HG03175 (cell line): ENCODE measurements at regions not wholly inside any gene's neighbourhood (a gene's known extent, or its start where the extent isn't known, plus 50 kb on each side); places are given as distances from the start of the nearest gene placed in this dataset.

Experiments
- ATAC-seq: cut with Tn5 transposase; IDR thresholded peaks from one replicate; pipeline ENCODE4 v1.9.1; 2021; ENCODE audit warnings: mild to moderate bottlenecking, moderate library complexity; ENCODE audit not compliant: unreplicated experiment

- ATAC-seq: no peak
Measured at GRCh38 chr2:139963863-139964355, 1183.7 kb upstream of the NXPH2 start.

DNA sequence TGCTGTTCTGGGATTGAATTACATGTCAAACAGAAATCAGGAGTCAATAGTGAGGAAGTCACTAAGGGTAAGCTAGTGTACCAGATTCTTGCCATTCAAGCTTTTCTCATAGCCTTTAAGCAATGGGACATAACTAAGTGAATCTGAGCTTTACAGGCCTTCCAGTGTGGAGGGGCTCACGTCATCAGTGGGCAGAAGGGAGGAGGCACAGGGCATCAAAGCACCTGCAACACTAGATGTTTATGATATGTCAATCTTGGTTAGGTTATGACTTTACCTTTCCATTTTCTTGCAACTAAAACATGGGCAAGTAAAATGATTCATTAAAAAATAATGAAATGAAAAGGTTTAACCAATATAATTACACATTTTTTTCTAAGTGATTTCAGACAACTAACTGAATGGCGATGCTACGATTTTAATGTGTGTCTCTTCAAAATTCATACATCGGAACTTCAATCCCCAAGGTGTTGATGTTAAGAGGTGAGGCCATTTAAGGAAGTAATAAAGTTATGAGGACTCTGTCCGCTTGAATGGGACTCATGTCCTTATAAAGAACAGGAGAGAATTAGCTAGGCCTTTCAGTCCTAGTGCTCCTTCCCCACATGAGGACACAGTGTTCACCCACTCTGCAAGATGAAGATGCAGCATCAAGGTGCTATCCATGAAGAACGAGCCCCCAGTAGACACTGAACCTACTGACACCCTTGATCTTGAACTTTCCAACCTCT is 1169.2 kb upstream of the NXPH2 start:
- no peak for ATAC-seq

GRCh38 chr2:139946690-139947089 is 1166.5 kb upstream of the NXPH2 start:
- ATAC-seq: no peak

- ATAC-seq: no peak
Measured at GRCh38 chr2:139940686-139941085, 1160.5 kb upstream of the NXPH2 start.

- ATAC-seq: no peak
Measured at GRCh38 chr2:139925903-139926302, 1145.7 kb upstream of the NXPH2 start.

GRCh38 chr2:139924070-139924469 is 1143.9 kb upstream of the NXPH2 start:
- no peak for ATAC-seq

- ATAC-seq: no peak
Measured at GRCh38 chr2:139918982-139919381, 1138.8 kb upstream of the NXPH2 start.

- no peak for ATAC-seq
Measured at GRCh38 chr2:139917690-139918384, 1137.6 kb upstream of the NXPH2 start.

DNA sequence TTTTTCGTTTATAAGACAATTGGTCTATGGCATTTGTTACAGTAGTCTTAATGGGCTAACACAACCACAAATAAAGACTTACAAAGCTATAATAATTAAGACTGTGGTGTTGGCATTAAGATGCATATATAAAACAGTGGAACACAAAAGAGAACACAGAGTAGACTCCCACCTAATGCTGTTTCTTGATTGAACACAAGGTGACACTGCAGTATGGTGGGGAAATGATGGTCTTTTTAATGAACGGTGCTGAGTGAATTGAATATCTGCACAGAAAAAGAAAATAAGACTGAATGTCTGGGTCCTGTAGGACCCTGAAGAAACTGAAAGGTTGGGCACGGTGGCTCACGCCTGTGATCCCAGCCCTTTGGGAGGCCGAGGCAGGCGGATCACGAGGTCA is 1136.6 kb upstream of the NXPH2 start:
- ATAC-seq: no peak

- no peak for ATAC-seq
Measured at GRCh38 chr2:139911160-139911559, 1131.0 kb upstream of the NXPH2 start.

- ATAC-seq: no peak
Measured at GRCh38 chr2:139909136-139909535, 1128.9 kb upstream of the NXPH2 start.

DNA sequence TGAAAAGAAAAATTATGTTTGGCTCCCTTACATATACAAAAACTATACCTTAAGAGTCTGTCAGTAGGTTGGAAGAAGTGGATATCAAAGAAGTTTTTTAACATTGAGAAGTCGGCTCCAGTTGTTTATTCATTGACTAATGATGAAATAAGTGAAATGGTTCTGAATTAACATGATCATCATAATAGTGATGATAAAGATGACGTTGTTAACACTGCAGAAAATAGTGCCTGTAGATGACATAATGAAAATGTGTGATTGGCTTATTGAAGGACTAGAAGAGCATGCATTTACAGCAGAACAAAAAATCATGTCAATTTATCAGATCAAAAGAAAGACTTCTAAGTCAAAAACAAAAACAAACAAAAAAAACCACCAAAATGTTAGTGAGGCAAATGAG is 1125.4 kb upstream of the NXPH2 start:
- no peak for ATAC-seq

DNA sequence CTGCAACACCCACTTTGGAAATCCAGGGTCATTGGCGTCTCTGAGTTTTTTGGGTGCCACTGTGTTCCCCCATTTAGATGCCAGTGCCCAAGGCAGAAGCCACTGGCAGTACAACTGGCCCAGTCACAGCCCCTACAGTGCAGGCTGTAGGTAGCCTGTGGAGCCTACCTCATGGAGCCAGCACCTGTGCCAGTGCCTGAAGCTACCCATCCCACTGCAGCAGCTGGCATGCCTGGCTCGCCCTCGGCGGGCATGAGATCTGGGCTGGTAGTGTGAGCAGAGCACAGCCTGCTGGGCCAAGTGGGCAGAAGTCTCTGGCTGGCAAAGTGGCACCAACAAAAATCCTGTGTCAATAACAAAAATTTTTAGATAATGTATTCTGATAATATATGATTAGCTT is 1111.4 kb upstream of the NXPH2 start:
- ATAC-seq: no peak

- no peak for ATAC-seq
Measured at GRCh38 chr2:139885921-139886498, 1105.8 kb upstream of the NXPH2 start.

- no peak for ATAC-seq
Measured at GRCh38 chr2:139876964-139877363, 1096.8 kb upstream of the NXPH2 start.

- ATAC-seq: no peak
Measured at GRCh38 chr2:139876321-139876720, 1096.1 kb upstream of the NXPH2 start.

GRCh38 chr2:139872503-139872902 is 1092.3 kb upstream of the NXPH2 start:
- ATAC-seq: no peak

GRCh38 chr2:139872032-139872431 is 1091.8 kb upstream of the NXPH2 start:
- ATAC-seq: no peak

DNA sequence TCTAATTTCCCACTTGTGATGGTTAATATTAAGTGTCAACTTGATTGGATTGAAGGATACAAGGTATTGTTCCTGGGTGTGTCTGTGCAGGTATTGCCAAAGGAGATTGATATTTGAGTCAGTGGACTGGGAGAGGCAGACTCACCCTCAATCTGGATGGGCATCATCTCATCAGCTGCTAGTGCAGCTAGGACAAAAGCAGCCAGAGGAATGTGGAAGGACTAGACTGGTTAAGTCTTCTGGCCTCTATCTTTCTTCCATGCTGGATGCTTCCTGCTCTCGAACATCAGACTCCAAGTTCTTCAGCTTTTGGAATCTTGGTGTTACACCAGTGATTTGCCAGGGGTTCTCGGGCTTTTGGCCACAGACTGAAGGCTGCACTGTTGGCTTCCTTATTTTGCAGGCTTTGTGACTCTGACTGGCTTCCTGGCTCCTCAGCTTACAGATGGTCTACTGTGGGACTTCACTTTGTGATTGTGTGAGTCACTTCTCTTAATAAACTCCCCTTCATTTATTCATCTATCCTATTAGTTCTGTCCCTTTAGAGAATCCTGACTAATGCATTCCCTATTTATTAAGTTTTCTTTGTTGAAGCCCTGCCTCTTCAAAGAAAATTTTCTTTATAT is 1087.5 kb upstream of the NXPH2 start:
- ATAC-seq: no peak

DNA sequence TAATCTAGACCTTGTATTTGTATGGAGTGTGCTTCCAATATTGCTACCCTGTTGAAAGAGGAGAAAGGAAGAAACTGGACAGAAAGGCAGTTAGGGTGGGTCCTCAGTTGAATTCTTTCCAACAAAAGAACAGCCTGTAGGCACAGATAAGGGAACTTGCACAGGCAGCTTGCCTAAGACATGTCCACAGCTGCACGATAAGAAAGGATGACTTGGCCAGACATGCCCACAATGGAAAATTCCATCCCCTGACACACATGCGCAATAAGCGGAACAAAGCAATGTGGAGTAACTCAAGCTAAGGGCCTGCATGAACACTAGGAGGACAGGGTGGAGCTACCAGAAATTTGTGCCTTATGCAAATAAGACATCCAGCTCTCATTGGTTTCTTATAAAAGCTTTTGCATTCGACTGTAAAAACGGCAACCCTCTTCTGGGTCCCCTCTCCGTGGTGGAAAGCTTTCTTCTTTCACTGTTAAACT is 1084.7 kb upstream of the NXPH2 start:
- no peak for ATAC-seq

- ATAC-seq: no peak
Measured at GRCh38 chr2:139854769-139855483, 1074.7 kb upstream of the NXPH2 start.
